OCI-M2 (cell line): ENCODE measurements at regions not wholly inside any gene's neighbourhood (a gene's known extent, or its start where the extent isn't known, plus 50 kb on each side); places are given as distances from the start of the nearest gene placed in this dataset.
"Not testable (repeated sequence)": the region's sequence is repeated elsewhere in the genome, so short reads cannot be mapped to it uniquely, and the experiment has no call there.

ENCODE experiments used
- DNase-seq: peaks from one replicate; lab custom pipeline; 2025; ENCODE audit not compliant: unreplicated experiment; lab: John Stamatoyannopoulos, UW

DNA sequence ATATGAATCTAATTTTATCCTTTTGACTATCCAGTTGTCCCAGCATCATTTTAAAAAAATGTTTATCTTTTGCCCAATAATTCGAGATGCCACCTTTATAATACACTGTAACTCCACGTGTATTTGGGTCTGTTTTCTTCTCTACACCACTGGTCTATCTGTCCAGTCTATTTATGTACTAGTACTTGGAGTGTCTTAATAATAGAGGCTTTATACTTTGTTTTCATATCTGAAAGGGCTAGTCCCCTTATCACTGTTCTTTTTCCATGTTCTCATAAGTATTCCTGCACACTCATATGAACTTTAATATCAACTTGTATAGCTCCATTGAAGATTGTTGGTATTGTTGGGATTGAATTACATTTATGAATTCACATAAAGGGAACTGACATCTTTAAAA is 101.1 kb upstream of the RMP24 start:
- no peak for DNase-seq

DNA sequence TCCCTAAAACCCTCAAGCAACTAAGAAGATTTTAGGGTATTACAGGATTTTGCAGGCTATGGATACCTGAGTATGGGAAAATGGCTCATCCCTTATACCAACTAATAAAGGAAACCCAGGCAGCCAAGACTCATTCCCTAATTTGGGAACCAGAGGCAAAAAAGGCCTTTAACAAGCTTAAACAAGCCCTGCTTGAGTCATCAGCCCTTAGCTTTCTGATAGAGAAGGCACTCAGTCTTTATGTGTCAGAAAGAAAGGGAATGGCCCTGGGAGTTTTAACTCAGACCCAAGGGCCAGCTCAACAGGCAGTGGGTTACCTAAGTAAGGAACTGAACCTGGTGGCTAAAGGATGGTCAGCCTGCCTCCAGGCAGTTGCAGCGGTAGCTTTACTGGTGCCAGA is 96.9 kb upstream of the RMP24 start:
- DNase-seq: no peak

DNA sequence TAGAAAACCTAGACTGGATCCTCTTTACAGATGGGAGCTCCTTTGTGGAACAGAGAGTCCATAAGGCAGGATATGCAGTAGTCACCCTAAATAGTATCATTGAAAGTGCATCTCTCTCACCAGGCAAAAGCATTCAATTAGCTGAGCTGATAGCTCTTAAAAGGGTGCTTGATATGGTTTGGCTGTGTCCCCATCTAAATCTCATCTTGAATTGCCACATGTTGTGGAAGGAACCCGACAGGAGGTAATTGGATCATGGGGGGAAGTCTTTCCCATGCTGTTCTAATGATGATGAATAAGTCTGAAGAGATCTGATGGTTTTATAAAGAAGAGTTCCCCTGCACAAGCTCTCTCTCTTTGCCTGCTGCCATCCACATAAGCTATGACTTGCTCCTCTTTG is 96.2 kb upstream of the RMP24 start:
- DNase-seq: no peak

DNA sequence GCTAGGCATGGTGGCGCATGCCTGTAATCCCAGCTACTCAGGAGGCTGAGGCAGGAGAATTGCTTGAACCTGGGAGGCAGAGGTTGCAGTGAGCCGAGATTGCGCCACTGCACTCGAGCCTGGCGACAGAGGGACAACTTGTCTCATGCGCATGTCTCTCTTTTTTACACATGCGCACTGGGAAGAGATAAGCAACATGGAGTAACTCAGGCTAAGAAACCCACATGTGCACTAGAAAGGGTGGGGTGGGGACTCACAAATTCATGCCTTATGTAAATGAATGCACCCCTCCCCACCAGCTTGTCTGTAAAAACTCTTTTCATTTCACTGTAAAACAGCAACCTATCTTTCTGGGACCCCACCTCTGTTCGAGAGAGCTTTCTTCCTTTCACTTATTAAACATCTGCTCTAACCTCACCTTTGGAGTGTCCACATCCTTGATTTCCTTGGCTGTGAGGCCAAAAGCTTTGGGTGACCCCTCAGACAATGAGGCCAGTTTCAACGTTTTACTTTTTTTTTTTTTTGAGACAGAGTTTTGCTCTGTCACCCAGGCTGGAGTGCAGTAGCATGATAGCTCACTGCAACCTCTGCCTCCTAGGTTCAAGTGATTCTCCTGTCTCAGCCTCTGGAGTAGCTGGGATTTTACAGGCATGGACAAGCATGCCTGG is 91.6 kb upstream of the RMP24 start:
- no peak for DNase-seq

DNA sequence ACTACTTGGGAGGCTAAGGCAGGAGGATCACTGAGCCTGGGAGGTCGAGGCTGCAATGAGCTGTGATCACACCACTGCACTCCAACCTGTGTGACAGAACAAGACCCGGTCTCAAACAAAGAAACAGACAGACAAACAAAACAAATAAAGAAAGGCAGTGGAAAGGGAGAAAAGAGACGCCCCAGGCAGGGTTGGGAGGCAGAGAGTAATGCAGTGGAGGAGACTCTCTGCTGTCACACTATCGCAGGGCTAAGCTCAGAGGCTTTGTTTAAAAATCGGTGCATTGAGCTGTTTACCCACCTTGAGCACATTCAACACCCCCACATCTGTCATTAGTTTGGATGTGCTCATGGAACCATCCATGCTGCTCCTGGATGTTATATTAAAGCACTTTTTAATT is 84.2 kb upstream of the RMP24 start:
- no peak for DNase-seq

DNA sequence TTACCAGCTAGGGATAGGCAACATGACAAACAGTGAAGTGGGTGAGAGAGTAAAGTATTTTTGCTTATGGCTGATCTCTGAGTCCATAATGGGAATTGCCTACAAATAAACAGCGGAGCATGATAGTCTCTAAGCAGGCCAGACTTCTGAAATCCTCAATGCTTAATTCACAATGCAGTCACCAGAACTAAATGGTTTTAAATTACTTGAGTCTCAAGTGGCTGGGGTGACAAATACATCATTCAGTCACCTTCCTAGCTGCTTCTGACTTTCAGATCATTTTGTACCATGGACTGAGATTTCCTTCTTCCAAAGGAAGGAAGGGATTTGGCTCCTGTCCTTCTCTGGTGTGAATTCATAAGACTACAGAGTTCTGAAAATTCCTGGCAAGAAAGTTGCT is 82.8 kb upstream of the RMP24 start:
- DNase-seq: no peak

DNA sequence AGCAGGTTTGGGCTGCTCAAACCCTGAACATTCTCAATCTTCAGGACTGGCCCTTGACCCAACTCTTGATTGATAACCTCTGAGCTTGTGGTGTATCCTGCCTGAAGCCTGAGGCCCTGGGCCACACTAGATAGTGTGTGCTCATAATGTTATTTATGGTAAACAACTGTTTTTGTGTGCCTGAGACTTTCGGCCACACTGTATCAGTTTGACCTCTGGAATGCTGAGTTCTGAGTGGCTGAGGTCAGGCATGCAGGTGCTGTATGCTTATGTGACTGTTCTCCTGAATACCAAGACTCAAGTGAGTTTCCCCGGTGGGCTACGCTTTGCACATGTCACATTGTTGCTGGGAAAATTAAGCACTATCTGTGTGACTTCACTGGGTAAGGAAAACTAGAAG is 82.2 kb upstream of the RMP24 start:
- no peak for DNase-seq

DNA sequence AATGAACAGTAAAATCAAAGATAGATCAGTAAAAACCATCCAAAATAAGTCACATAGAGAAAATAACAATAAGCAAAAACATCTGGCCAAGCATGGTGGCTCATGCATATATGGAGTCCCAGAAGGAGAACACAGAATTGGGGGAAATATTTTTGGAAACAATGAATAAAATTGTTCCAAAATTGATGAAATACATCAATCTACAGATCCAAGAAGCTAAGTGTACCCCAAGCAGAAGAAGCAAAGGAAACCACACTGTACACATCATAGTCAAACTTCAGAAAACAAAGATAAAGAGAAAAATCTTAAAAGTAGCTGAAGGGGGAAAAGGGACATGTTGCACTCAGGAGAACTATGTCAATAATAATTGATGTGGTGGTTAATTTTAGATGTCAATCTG is 80.4 kb upstream of the RMP24 start:
- no peak for DNase-seq

DNA sequence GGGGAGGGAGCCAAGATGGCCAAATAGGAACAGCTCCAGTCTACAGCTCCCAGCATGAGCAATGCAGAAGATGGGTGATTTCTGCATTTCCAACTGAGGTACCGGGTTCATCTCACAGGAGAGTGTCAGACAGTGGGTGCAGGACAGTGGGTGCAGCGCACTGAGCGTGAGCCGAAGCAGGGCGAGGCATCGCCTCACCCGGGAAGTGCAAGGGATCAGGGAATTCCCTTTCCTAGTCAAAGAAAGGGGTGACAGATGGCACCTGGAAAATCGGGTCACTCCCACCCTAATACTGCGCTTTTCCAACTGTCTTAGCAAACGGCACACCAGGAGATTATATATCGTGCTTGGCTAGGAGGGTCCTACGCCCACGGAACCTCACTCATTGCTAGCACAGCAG is 75.0 kb upstream of the RMP24 start:
- not testable (repeated sequence) for DNase-seq

DNA sequence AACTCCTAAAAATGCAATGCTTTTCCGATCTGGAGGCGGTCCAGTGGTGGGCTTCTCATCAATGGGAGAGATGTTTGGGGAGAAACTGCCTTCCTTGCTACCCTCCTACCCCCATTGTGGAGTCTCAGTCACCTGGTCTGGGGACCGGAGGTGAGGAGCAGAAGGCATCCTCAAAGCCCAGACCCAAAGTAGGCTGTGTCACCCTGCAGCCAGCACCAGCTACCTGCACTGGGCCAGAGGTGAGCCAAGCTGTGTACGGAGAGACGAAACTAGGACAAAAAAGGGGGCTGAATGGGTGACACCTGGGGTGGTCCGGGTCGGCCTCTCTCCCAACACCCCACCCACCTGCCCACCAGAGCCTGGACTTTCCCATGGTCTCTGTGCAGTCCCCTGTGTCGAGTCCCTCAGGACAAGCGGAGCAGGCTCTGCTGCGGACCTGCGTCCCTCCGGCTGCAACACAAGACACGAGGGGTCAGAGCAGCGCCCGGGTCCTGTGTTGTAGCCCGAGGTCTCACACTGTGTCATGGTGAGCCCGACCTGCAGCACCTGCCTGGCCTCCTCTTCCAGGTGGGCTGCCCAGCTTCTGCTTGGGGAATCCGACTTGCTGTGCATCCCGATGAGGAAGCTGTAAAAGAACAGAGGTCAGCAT is 68.0 kb upstream of the RMP24 start:
- DNase-seq: no peak

DNA sequence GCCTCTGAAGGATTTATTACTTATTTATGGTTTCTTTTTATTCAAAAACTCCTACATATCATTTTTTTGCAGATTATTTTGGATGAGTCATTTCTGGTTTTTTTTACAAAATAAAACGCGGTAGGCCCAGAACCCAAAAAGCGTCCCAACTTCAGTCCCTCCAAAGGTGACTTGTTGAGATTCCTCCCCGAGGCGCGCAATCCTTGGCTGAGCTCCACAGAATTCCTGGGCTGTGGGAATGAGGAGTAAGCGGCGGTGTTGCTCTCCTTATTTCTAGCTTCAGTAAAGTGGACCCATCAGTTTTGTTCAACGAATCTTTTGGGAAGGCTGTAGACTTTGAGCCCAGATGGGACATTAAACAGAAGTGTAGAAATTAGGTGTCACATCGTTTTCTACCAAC is 67.0 kb upstream of the RMP24 start:
- DNase-seq: no peak

DNA sequence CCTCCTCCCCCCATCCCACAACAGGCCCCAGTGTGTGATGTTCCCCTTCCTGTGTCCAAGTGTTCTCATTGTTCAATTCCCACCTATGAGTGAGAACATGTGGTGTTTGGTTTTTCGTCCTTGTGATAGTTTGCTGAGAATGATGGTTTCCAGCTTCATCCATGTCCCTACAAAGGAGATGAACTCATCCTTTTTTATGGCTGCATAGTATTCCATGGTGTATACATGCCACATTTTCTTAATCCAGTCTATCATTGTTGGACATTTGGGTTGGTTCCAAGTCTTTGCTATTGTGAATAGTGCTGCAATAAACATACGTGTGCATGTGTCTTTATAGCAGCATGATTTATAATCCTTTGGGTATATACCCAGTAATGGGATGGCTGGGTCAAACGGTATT is 66.2 kb upstream of the RMP24 start:
- DNase-seq: not testable (repeated sequence)

DNA sequence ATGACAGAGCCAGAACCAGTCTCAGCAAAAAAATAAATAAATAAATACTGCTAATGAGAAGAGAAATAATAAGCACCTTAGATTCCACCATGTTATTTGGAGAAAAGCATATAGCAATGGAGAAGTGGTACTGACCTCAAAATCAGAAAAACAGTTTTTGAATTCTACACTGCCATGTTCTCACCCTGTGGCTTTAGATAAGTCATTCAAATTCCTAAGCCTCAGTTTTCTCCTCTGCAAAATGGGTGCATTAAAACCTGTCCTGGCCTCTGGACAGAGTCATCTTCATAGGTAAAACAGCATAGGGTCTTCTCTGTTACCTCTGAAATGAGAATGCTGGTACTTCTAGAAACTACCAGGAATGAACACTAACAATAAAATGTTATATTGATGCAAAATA is 62.2 kb upstream of the RMP24 start:
- DNase-seq: no peak

DNA sequence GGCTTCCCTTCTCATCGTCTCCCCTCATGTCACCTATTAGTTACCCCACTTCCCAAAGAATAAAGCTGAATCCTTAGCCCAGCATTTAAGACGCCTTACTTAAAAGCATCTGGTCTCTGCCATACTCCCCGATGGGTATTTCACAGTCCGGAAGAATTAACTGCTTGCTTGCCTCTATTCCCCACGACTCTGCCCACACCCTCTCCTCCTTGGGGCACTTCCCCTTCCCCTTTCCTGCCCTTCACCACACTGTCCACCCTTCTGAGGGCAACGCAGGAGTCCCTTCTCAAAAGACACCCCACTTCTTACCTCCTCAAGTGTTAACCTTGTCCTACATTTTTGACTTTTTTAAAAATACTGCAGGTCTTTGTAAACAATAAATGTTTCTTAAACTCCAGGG is 60.1 kb upstream of the RMP24 start:
- DNase-seq: no peak

DNA sequence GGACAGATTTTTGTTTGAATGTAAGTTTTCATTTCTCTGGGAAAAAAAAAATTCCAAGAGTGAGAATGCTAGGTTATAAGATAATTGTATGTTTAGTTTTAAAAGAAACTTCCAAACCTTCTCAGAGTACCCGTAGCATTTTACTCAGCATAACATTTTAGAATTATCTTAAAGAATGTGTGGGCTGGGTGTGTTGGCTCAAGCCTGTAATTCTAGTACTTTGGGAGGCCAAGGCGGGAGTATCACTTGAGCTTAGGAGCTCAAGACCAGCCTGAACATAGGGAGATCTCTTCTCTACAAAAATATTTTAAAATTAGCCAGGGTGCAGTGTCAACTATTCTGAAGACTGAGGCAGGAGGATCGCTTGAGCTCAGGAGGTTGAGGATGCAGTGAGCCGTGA is 57.4 kb upstream of the RMP24 start:
- DNase-seq: no peak

DNA sequence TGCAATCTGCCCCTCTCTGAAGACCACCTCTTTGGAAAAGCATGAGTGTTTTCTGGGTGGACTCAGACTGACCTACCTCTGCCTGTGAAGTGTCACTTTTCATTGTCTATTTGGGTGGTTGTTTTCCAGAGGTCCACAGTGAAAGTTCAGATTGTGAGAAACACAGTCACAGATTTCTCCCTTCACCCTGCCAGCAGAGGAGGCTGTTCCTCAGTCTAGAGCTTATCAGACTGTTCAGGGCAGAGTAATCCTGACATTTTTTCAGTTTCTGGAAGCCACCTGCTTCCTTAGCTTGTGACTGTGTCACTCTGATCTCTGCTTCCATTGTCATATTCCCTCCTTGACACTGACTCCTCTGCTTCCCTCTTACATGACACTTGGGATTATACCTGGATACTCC is 55.4 kb upstream of the RMP24 start:
- DNase-seq: no peak

DNA sequence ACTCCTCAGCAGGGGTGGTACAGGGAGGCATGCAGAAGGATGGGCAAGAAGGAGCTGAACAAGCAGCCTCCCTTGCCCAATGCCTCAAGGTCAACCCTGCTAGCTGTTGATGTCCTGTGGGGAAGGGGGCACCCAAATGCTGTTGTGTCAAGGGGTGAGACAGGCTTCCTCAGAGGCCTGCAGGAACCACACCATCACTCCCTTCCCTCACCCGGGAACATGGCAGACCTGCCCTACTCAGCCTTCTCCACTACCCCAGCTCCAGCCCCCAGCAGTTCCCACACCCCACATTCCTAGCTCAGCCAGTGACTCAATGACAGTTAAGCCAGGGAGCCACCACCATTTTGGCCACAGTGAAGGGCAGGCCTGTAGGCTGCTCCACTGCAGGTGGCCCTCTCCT is 53.9 kb upstream of the RMP24 start:
- DNase-seq: no peak

DNA sequence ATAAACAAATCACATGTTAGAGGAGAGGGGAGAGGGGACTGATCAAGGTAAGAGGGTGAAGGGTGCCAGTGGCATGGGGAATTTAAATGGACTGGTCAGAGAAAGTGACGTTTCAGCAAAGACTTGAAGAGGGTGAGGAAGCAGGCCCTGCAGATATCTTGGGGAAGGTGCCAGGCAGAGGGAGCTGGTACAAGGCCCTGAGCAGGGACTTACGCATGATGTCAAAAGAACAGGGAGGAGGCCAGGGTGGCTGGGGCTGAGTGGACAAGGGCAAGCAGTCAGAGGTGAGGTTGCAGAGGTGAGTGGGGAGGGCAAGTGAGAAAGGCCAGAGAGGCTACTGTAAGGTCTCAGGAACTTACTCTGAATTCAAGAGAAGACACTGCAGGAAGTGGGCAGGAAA is 53.3 kb upstream of the RMP24 start:
- no peak for DNase-seq

DNA sequence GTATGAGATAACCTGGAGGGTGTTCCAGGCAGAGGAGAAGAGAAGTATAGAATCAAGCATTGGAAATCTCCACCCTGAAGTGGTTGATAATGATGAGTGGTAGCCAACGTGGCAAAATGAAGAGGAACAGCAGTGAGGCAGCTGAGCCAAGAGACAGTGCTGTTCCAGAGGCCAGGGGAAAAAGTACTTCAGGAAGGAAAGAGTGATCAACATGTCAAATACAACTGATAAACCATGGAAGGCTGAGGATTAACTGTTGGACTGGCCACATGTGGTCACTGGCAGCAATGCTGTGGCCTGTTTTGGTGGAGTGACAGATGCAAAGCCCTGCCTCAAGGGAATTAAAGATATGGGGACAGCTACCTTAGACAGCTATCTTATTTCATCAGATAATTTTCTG is 51.9 kb upstream of the RMP24 start:
- DNase-seq: no peak
